ENCODE measurements at regions not wholly inside any gene's neighbourhood (a gene's known extent, or its start where the extent isn't known, plus 50 kb on each side); places are given as distances from the start of the nearest gene placed in this dataset.
"Not testable (repeated sequence)": the region's sequence is repeated elsewhere in the genome, so short reads cannot be mapped to it uniquely, and the experiment has no call there.

DNA sequence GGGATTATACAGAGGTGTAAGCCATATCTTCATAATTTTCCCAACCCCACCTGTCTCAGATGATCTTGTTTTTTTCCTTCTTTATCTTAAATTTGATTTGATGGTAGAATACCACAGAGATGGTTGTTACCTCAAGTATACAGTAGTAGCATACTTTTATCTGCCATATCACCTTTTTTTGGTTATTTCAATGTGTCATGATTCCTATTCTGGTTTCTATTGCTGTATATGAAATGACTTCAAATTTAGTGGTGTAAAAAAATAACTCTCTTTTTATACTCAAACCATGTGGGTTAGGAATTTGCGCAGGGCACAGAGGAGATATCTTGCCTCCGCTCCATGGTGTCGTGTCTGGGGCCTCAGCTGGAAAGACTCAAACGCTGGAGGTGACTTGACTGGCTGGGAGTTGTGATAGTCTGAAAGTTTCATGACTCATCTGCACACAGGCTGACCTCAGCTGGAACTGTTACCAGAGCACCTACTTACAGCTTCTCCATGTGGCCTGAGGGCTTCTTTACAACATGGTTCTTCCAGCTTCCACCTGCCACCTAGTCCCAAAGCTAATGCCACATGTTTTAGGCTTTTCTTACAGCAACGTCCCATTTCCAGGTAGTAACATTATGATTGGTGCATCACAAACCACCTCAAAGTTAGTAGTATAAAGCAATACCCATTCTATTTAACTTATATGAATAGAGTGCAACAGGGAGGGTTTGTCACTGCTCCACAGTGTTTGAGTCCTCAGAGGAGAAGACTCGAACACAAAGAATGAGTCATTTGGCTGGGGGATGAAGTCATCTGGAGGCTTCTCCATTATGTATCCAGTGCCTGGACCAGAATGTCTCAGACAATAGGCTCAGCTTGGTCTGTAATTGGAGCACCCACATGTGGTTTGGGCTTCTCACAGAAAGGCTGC is 82.3 kb upstream of the XPO1 start:
- no peak for DNase-seq

DNA sequence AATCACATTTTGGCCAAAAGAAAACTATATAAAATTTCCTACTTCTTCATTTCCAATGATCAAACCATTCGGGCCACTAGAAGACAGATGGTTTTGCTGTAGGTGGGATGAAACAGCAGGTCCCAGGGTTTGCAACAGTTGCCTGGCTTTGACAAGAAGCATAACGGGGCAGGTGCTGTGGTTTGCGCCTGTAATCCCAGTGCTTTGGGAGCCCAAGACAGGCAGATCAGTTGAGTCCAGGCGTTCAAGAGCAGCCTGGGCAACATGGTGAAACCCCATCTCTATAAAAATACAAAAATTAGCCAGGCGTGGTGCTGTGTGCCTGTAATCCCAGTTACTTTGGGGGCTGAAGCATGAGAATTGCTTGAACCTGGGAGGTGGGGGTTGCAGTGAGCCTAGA is 81.4 kb upstream of the XPO1 start:
- DNase-seq: no peak

DNA sequence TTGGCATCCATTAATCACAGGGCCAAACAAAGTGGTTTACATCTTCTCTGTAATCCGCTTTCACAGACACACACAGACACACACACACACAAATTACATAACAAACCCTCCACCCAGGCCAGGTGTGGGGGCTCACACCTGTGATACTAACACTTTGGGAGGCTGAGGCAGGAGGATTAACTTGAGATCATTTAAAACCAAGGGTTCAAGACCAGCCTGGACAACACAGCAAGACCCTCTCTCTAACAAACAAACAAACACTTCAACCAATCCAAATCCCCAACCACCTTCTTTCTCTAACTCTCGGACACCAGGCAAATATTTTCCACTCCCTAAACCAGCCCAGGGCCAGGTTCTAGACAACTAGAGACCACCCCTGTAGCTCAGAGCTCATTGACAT is 79.5 kb upstream of the XPO1 start:
- DNase-seq: no peak

DNA sequence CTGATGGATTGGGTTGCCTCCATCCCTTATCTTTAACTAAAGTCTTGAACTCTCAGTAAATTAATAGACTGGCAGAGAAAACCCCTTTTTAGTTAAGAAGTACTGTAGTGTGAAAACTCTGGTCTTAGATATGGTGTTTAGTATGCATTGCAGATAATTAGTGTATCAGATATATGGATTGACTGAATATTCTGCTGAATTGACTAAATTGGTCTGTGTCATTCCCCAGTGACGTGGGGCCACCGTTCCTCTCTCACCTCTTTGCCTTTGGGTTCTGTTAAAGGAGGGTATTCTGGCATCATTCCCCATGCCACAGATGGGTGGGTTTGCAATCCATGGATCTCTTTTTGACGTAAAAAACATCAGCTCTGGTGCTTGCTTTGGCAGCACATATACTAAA is 67.1 kb upstream of the XPO1 start:
- no peak for DNase-seq

DNA sequence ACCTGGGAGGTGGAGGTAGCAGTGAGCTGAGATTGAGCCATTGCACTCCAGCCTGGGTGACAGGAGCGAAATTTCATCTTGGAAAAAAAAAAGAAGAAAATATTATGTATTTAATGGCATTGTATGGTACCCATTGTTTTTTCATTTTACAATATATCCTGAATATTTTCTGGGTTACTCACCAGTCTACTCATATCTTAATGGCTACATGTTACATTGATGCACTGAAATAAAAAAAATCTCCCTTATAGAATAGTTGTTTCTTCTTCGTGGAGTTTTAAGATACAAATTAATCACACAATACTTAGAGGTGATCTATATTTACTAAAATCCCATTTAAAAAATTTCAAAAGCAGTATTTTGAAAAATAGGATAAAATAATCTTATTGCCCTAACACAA is 66.3 kb upstream of the XPO1 start:
- no peak for DNase-seq

DNA sequence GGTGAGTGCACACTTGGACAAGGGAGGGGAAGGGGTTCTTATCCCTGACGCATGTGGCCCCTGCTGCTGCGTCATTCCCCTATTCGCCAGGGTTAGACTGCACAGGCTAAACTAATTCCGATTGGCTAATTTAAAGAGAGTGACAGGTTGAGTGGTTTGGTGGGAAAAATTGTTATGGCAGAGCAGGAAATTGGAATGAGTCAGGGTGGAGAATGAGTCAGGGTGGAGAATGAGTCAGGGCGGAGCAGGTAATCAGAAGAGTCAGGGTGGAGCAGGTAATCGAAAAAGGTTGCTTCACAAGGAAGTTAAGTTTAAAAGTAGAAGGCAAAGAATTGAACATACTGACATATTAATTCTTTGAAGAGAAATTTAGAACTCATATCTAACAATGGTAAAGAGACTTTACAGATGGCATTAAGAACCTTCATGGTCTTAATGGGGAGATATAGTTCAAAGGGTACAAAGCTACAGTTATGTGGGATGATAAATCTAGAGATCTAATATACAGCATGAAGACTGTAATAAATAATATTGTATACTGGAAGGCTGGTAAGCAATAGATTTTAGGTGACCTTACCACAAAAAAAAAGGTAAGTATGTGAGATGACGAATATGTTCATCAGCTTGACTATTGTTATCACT is 60.5 kb upstream of the XPO1 start:
- DNase-seq: not testable (repeated sequence)

DNA sequence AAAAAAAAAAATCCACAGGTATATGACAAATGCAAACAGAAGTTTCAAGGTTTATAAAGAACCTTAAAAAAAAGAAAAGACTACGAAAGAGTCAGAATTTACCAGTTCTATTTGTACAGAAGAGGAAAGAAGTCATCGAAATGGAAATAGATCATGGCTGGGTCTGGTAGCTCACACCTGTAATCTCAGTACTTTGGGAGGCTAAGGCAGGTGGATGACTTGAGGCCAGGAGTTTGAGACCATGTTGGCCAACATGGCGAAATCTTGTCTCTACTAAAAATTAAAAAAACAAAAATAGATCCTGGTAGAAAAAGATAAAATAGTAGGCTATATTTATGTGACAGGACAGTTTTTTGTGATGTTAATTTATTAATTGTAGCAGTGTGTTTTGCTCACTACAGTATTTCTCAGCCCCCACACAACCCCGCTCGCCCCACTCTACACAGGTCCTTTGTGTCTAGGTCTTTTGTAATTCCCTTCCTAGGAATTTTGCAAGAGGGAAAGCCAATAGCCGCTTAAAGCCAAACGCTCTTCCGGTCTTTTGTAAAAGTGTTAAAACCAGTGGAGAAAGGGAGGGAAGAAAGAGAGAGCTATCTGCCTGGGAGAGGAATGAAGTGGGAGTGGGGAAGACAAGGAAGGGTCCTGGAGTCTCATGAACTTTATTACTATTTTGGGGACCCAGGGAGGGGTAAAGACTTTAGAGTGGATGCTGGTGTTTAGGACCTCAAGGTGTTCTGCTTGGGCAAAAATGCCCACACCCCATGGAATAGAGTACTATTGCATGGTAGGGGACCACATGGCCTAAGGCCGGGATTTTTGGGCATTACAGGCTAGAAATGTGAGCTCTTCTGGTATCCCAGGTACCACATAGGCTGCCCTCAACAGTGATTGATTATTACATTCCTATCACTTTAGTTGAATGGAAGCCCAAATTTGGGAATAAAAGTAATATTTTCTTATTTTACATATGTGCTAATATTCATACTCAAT is 59.4 kb upstream of the XPO1 start:
- no peak for DNase-seq

DNA sequence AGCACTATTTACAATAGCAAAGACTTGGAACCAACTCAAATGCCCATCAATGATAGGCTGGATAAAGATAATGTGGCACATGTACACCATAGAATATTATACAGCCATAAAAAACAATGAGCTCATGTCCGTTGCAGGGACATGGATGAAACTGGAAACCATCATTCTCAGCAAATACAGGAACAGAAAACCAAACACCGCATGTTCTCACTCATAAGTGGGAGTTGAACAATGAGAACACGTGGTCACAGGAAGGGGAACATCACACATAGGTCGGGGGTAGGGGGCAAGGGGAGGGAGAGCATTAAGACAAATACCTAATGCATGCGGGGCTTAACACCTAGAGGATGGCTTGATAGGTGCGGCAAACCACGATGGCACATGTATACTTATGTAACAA is 56.0 kb upstream of the XPO1 start:
- not testable (repeated sequence) for DNase-seq

DNA sequence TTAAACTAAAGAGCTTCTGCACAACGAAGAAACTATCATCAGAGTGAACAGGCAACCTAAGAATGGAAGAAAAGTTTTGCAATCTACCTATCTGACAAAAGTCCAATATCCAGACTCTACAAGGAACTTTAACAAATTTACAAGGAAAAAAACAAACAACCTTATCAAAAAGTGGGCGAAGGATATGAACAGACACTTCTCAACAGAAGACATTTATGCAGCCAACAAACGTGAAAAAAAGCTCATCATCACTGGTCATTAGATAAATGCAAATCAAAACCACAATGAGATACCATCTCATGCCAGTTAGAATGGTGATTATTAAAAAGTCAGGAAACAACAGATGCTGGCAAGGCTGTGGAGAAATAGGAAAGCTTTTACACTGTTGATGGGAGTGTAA is 55.5 kb upstream of the XPO1 start:
- DNase-seq: not testable (repeated sequence)

DNA sequence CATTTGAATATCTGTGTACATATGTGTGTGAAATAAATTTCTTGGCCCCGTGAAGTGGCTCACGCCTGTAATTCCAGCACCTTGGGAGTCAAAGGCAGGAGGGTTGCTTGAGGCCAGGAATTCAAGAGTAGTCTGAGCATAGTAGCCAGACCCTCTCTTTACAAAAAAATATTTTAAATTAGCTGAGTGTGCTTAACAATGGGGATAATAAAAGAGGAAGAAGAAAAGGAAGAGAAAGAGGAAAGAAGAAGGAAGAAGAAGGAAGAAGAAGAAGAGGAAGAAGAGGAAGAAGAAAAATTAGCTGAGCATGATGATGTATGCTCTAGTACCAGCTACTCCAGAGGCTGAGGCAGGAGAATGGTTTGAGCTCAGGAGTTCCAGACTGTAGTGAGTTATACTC is 52.1 kb upstream of the XPO1 start:
- no peak for DNase-seq

DNA sequence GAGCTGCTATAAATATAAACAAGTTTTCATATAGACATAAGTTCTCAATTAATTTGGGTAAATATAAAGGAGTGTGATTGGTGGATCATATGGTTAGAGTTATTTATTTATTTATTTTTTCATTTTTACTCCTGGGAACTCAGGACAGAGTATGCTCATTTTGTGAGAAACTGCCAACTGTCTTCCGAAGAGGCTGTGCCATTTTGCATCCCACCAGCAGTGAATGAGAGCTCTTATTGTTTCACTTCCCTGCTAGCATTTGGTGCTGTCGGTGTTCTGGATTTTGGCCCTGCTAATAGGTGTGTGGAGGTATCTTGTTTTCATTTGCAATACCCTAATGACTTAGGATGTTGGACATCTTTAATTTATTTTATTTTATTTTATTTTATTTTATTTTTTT is 50.4 kb upstream of the XPO1 start:
- DNase-seq: no peak
